Neural cell (in vitro differentiated cells): ENCODE measurements at regions not wholly inside any gene's neighbourhood (a gene's known extent, or its start where the extent isn't known, plus 50 kb on each side); places are given as distances from the start of the nearest gene placed in this dataset.

Experiments used
- H2AFZ ChIP-seq: fragments of 200-600, 300-800 bp; sonication (generic), shearing (Covaris generic); 2 replicates; pipeline ENCODE4 v1.6.0; 2014; ENCODE audit warnings: low read depth, mild to moderate bottlenecking, antibody characterized with exemption, low read length, moderate library complexity
- H3F3A ChIP-seq: fragments of 200-600 bp; shearing (Covaris generic); 2 replicates; pipeline ENCODE4 v1.6.1; 2016; ENCODE audit warnings: mild to moderate bottlenecking, moderate library complexity, mixed read lengths, antibody characterized with exemption, low read length; ENCODE audit not compliant: insufficient read depth, poor library complexity, severe bottlenecking
- H3K27ac ChIP-seq: fragments of 200-600, 300-800 bp; sonication (generic), shearing (Covaris generic); 2 replicates; pipeline ENCODE4 v1.5.1; 2014; ENCODE audit warnings: mild to moderate bottlenecking, low read length, moderate library complexity
- H3K27me3 ChIP-seq: fragments of 300-800, 200-600 bp; sonication (generic), shearing (Covaris generic); 2 replicates; pipeline ENCODE4 v1.6.0; 2014; ENCODE audit warnings: mild to moderate bottlenecking, low read depth, low read length, moderate library complexity; ENCODE audit not compliant: insufficient read depth
- H3K36me3 ChIP-seq: fragments of 300-800, 200-600 bp; sonication (generic), shearing (Covaris generic); 2 replicates; pipeline ENCODE4 v1.5.1; 2014; ENCODE audit warnings: mild to moderate bottlenecking, antibody characterized with exemption, low read length, moderate library complexity; ENCODE audit not compliant: insufficient read depth
- H3K4me2 ChIP-seq: fragments of 300-800, 200-600 bp; sonication (generic), shearing (Covaris generic); 2 replicates; pipeline ENCODE4 v1.6.0; 2014; ENCODE audit warnings: mild to moderate bottlenecking, low read length
- H3K4me3 ChIP-seq: fragments of 300-800, 200-600 bp; sonication (generic), shearing (Covaris generic); 2 replicates; pipeline ENCODE4 v1.5.1; 2014; ENCODE audit warnings: mild to moderate bottlenecking, low read length, moderate library complexity
- H3K79me2 ChIP-seq: fragments of 200-600 bp; shearing (Covaris generic); replicated peaks from 2 replicates; pipeline ENCODE4 v1.6.0; 2014; ENCODE audit warnings: mild to moderate bottlenecking, low read length, moderate library complexity; ENCODE audit not compliant: insufficient read depth
- H3K9ac ChIP-seq: fragments of 300-800, 200-600 bp; sonication (generic), shearing (Covaris generic); 2 replicates; pipeline ENCODE4 v1.6.1; 2016; ENCODE audit warnings: mild to moderate bottlenecking, low read length, mixed read lengths
- H3K9me2 ChIP-seq: fragments of 200-600 bp; shearing (Covaris generic); 2 replicates; pipeline ENCODE4 v1.6.1; 2016; ENCODE audit warnings: mild to moderate bottlenecking, low read length, mixed read lengths; ENCODE audit not compliant: insufficient read depth
- H3K9me3 ChIP-seq: fragments of 200-600, 300-800 bp; sonication (generic), shearing (Covaris generic); 2 replicates; pipeline ENCODE4 v1.6.1; 2016; ENCODE audit warnings: mild to moderate bottlenecking, mixed run types, low read length, moderate library complexity, mixed read lengths
- H4K20me1 ChIP-seq: fragments of 200-600 bp; shearing (Covaris generic); 2 replicates; pipeline ENCODE4 v1.6.1; 2016; ENCODE audit warnings: mild to moderate bottlenecking, mixed run types; ENCODE audit not compliant: insufficient read depth
- CTCF ChIP-seq: fragments of 450-650 bp; IDR thresholded peaks from 2 replicates; pipeline ENCODE4 v1.5.1; 2014; ENCODE audit warnings: antibody characterized with exemption, mild to moderate bottlenecking, moderate library complexity; ENCODE audit not compliant: poor library complexity, severe bottlenecking
- EP300 ChIP-seq: fragments of 450-650 bp; conservative IDR thresholded peaks from 2 replicates; pipeline ENCODE4 v1.6.1; 2014; ENCODE audit warnings: antibody characterized with exemption, mild to moderate bottlenecking, moderate library complexity; ENCODE audit not compliant: poor library complexity, severe bottlenecking
- EZH2 ChIP-seq: fragments of 200-600, 300-800 bp; shearing (Covaris generic), sonication (generic); IDR thresholded peaks from 2 replicates; pipeline ENCODE4 v1.6.1; 2014; ENCODE audit warnings: antibody characterized with exemption, low read length, borderline replicate concordance, mild to moderate bottlenecking; ENCODE audit not compliant: insufficient read depth, poor library complexity, severe bottlenecking
- MXI1 ChIP-seq: fragments of 450-650 bp; conservative IDR thresholded peaks from 2 replicates; pipeline ENCODE4 v1.6.1; 2014; ENCODE audit warnings: antibody characterized with exemption, mild to moderate bottlenecking; ENCODE audit not compliant: poor library complexity, severe bottlenecking
- POLR2AphosphoS5 ChIP-seq: IDR thresholded peaks from 2 replicates; pipeline ENCODE4 v1.6.1; 2012
- RAD21 ChIP-seq: fragments of 450-650 bp; conservative IDR thresholded peaks from 2 replicates; pipeline ENCODE4 v1.6.1; 2014; ENCODE audit warnings: antibody characterized with exemption, mild to moderate bottlenecking, moderate library complexity
- REST ChIP-seq: IDR thresholded peaks from 2 replicates; pipeline ENCODE4 v1.6.1; 2012; ENCODE audit warnings: borderline replicate concordance
- SMC3 ChIP-seq: fragments of 450-650 bp; conservative IDR thresholded peaks from 2 replicates; pipeline ENCODE4 v1.6.1; 2014; ENCODE audit warnings: antibody characterized with exemption, mild to moderate bottlenecking, moderate library complexity; ENCODE audit not compliant: poor library complexity
- TAF1 ChIP-seq: IDR thresholded peaks from 2 replicates; pipeline ENCODE4 v1.6.1; 2012; ENCODE audit warnings: low read depth

- TF ChIP-seq EP300 (no peak), REST (no peak), MXI1 (no peak), EZH2 (no peak), CTCF (no peak), POLR2AphosphoS5 (no peak), TAF1 (no peak), SMC3 (no peak), RAD21 (no peak)
- no peaks in the 10 kb centered on the region for H4K20me1 ChIP-seq
- no peaks in the 10 kb centered on the region for H3K79me2 ChIP-seq
- no peaks in the 10 kb centered on the region for H3K9me3 ChIP-seq
- no peak overlapping the region for H3K4me2 ChIP-seq
- no peaks in the 10 kb centered on the region for H3K9me2 ChIP-seq
- H3K27me3 ChIP-seq = no peaks in the 10 kb centered on the region
- H3F3A ChIP-seq = no peaks in the 10 kb centered on the region
- H2AFZ ChIP-seq = no peak overlapping the region
- H3K4me3 ChIP-seq = no peak overlapping the region
- no peak overlapping the region for H3K27ac ChIP-seq
- H3K9ac ChIP-seq = no peak overlapping the region
- no peaks in the 10 kb centered on the region for H3K36me3 ChIP-seq
Measured at GRCh38 chr14:52166822-52167221, 98.0 kb upstream of the NID2 start.

- Histone ChIP-seq H3K36me3 (no peaks in the 10 kb centered on the region), H4K20me1 (no peaks in the 10 kb centered on the region), H3K4me3 (no peak overlapping the region), H3F3A (no peaks in the 10 kb centered on the region), H3K79me2 (no peaks in the 10 kb centered on the region), H3K9me2 (no peaks in the 10 kb centered on the region), H3K9me3 (no peaks in the 10 kb centered on the region), H3K27ac (no peak overlapping the region), H3K4me2 (no peak overlapping the region), H3K27me3 (no peaks in the 10 kb centered on the region), H2AFZ (no peak overlapping the region), H3K9ac (no peak overlapping the region)
- TF ChIP-seq CTCF = no peak
Measured at GRCh38 chr14:52155651-52156213, 86.9 kb upstream of the NID2 start.
